ENCODE measurements at regions not wholly inside any gene's neighbourhood (a gene's known extent, or its start where the extent isn't known, plus 50 kb on each side); places are given as distances from the start of the nearest gene placed in this dataset.
"Not testable (repeated sequence)": the region's sequence is repeated elsewhere in the genome, so short reads cannot be mapped to it uniquely, and the experiment has no call there.

DNA sequence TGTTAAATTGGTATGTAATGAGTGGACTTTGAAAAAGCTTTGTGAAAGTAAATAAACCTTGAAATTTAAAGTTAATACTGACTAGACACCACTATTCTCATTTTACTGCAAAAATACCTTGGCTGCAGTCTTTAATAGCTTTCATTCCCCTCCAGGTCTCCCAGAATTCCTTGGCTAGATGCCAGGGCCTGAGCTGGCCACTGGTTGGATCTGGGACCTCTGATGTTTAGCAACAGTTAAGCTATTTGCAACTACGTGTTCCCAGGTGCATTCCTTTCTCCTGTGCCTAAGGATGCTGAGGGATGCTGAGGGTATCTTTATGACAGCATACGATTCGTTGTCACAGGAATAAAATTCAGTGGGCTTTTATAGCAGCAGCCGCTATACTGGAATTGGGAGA, 938.7 kb downstream of the TTLL7 start:
- intact Hi-C loops (cut with DNase I; ENCODE audit: low total_unique reads) = no loop called here
- Histone ChIP-seq H3K27ac (no peak overlapping the region), H3K4me3 (no peak overlapping the region), H3K4me1 (no peaks in the 10 kb centered on the region), H3K9me3 (no peaks in the 10 kb centered on the region), H3K36me3 (no peaks in the 10 kb centered on the region), H3K27me3 (no peaks in the 10 kb centered on the region)
- TF ChIP-seq POLR2A (IDR thresholded peaks at IDR 0.05) (no peak), POLR2AphosphoS5 (IDR thresholded peaks at IDR 0.05) (no peak)
- no peak for DNase-seq
- WGBS, 5 donors = 73 to 85% (median 81%) methylated on average over 4 of the region's 4 CpGs

DNA sequence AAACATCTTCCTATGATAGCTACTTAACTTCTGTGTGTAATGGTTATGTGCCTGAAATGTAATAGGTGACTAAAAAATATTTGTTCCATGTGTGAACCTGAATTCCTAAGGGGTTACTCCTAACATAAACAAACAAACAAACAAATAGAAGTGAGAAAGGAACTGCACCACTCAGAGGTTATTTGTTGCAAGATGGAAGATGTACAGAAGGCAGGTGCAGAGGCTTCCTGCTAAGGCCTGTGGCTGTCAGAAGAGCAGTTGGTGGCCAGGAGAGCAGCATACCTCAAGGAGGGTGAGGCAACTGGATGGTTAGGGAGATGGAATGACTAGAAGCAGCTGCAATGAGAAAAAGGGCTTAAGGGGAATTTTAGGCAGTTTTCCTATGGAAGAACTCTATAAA, 940.6 kb downstream of the TTLL7 start:
- TF ChIP-seq EP300 (IDR thresholded peaks at IDR 0.05) (no peak), POLR2A (IDR thresholded peaks at IDR 0.05) (no peak), POLR2AphosphoS5 (IDR thresholded peaks at IDR 0.05) (no peak)
- TF ChIP-seq, protein P1, sequence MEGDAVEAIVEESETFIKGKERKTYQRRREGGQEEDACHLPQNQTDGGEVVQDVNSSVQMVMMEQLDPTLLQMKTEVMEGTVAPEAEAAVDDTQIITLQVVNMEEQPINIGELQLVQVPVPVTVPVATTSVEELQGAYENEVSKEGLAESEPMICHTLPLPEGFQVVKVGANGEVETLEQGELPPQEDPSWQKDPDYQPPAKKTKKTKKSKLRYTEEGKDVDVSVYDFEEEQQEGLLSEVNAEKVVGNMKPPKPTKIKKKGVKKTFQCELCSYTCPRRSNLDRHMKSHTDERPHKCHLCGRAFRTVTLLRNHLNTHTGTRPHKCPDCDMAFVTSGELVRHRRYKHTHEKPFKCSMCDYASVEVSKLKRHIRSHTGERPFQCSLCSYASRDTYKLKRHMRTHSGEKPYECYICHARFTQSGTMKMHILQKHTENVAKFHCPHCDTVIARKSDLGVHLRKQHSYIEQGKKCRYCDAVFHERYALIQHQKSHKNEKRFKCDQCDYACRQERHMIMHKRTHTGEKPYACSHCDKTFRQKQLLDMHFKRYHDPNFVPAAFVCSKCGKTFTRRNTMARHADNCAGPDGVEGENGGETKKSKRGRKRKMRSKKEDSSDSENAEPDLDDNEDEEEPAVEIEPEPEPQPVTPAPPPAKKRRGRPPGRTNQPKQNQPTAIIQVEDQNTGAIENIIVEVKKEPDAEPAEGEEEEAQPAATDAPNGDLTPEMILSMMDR (IDR thresholded peaks at IDR 0.05) = no peak

DNA sequence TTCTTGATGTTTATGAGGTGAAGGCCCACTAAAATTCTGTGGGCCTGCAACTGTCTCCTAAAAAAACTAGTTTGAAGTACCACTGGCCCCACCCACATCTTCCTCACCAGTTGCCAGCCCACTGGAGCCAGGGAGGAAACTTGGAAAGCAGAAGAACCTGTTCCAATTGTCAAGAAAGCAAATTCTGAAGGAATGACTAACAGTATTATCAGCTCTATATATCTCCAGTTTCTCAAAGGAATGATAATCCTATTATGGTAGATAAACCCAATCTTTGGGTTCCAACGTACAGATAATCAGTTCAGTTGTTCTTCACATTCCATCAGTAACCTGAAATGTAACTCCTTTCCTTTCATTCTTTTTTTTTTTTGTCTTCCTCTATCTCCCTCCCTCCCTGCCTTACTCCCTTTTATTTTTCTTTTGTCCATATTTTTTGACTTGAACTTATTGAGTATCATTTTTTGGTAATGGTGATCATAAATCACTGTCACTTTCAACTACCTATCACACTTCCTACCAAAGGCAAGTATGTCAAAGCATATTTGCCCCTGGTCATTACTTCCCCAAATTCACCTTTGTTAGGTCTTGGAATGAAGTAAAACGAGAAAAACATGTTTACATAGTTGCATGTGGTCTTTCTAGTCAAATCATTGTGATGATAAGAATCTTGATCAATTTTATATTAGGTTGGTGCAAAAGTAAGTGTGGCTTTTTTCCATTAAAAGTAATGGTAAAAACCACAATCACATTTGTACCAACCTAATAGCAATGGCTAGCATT, 943.4 kb downstream of the TTLL7 start:
- 20 to 39% (median 32%) methylated on average over 2 of the region's 2 CpGs for WGBS, 5 donors
- no peak for DNase-seq
- Histone ChIP-seq H3K36me3 (no peaks in the 10 kb centered on the region), H3K4me1 (no peaks in the 10 kb centered on the region), H3K9me3 (peaks cover 0 to 14% (median 10%) of the 10 kb centered on the region in 4 donors), H3K27ac (no peak overlapping the region), H3K4me3 (no peak overlapping the region), H3K27me3 (no peaks in the 10 kb centered on the region)
- no peak for TF ChIP-seq POLR2A (IDR thresholded peaks at IDR 0.05)
- TF ChIP-seq EP300 (IDR thresholded peaks at IDR 0.05) = no peak
- TF ChIP-seq POLR2AphosphoS5 (IDR thresholded peaks at IDR 0.05) = no peak
- TF ChIP-seq, protein P1 (IDR thresholded peaks at IDR 0.05) = no peak
- intact Hi-C loops (cut with DNase I; ENCODE audit: low total_unique reads) = no loop called here

More for the DNA sequence above, 940.6 kb downstream of the TTLL7 start:
- no peaks in the 10 kb centered on the region for H3K4me1 ChIP-seq
- H3K9me3 ChIP-seq = no peaks in the 10 kb centered on the region
- no peak overlapping the region for H3K4me3 ChIP-seq
- DNase-seq = no peak
- intact Hi-C loops (cut with DNase I; ENCODE audit: low total_unique reads) = no loop called here
- H3K27ac ChIP-seq = no peak overlapping the region
- H3K36me3 ChIP-seq = no peaks in the 10 kb centered on the region
- no peaks in the 10 kb centered on the region for H3K27me3 ChIP-seq

DNA sequence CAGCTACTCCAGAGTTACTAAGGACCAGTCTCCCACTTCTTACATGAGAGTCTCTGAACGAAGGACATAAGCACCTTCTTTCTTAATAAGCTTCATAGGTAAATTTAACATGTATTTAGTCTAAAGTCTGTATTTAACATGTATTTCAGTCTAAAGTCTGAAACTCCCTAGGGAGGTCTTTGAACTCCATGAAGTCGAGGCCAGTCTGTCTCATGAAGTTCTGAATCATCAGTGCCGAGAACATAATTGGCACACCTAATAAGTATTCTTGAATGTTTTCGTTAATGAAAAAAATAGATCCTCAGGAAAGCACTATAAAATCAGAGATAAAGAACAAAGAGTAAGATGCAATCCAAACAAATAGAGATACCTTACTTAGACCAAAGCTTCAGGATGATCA, 945.5 kb downstream of the TTLL7 start:
- Histone ChIP-seq H3K36me3 (no peaks in the 10 kb centered on the region), H3K4me1 (no peaks in the 10 kb centered on the region), H3K27me3 (no peaks in the 10 kb centered on the region), H3K9me3 (peaks cover 0 to 21% (median 11%) of the 10 kb centered on the region in 4 donors), H3K4me3 (no peak overlapping the region), H3K27ac (no peak overlapping the region)
- intact Hi-C loops (cut with DNase I; ENCODE audit: low total_unique reads) = no loop called here
- DNase-seq = no peak
- 68 to 89% (median 86%) methylated on average over 4 of the region's 4 CpGs for WGBS, 5 donors
- TF ChIP-seq, protein P1 (IDR thresholded peaks at IDR 0.05) = no peak
- TF ChIP-seq POLR2AphosphoS5 (IDR thresholded peaks at IDR 0.05) (no peak), POLR2A (IDR thresholded peaks at IDR 0.05) (no peak), EP300 (IDR thresholded peaks at IDR 0.05) (no peak)

DNA sequence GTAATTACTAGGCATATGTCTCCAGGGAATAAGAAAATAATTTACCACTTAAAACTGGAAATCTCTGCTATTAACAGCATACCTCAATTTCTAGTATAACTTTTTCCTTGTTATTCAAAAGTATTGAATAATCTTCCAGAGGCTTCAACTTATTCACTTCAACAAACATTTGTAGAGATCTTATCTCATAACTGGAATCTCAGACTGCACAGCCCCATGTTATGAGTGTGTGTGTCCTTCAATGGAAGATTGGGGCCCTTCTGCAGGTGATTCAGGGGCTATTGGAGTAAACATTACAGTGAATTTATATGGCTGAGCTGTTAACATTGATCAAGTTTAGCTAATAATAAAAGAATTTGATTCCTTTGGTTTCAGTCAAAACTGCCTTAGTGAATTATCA, 946.1 kb downstream of the TTLL7 start:
- no peak overlapping the region for H3K27ac ChIP-seq
- no peaks in the 10 kb centered on the region for H3K4me1 ChIP-seq
- intact Hi-C loops (cut with DNase I; ENCODE audit: low total_unique reads) = no loop called here
- no peak for DNase-seq
- TF ChIP-seq POLR2A (IDR thresholded peaks at IDR 0.05) (no peak), EP300 (IDR thresholded peaks at IDR 0.05) (no peak), POLR2AphosphoS5 (IDR thresholded peaks at IDR 0.05) (no peak)
- TF ChIP-seq, protein P1 (IDR thresholded peaks at IDR 0.05) = no peak
- H3K4me3 ChIP-seq = no peak overlapping the region
- no peaks in the 10 kb centered on the region for H3K36me3 ChIP-seq
- H3K27me3 ChIP-seq = no peaks in the 10 kb centered on the region
- peaks cover 0 to 21% (median 11%) of the 10 kb centered on the region in 4 donors for H3K9me3 ChIP-seq

DNA sequence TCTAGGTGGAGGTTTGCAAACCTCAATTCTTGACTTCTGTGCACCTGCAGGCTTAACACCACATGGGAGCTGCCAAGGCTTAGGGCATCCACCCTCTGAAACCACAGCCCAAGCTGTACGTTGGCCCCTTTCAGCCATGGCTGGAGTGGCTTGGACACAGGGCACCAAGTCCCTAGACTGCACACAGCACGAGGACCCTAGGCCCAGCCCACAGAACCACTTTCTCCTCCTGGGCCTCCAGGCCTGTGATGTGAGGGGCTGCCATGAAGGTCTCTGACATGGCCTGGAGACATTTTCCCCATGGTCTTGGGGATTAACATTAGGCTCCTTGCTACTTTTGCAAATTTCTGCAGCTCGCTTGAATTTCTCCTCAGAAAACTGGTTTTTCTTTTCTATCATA, 947.9 kb downstream of the TTLL7 start:
- DNase-seq = not testable (repeated sequence)
- H3K9me3 ChIP-seq = peaks cover 0 to 21% (median 11%) of the 10 kb centered on the region in 4 donors
- WGBS, 5 donors = 83 to 97% (median 90%) methylated on average over 2 to 3 of the region's 3 CpGs

More for the DNA sequence above, 947.9 kb downstream of the TTLL7 start:
- H3K36me3 ChIP-seq; intact Hi-C loops (cut with DNase I; ENCODE audit: low total_unique reads); H3K4me1 ChIP-seq; H3K27ac ChIP-seq; H3K27me3 ChIP-seq; H3K4me3 ChIP-seq: not testable (repeated sequence)

Measured in stomach (tissue), 8 donors.